Sigmoid colon (tissue), 6 donors: ENCODE measurements at regions not wholly inside any gene's neighbourhood (a gene's known extent, or its start where the extent isn't known, plus 50 kb on each side); places are given as distances from the start of the nearest gene placed in this dataset.

Experiments
- DNase-seq: peaks from one replicate; pipeline ENCODE4 v3.0.0-alpha.2; 2019
- H3K27ac ChIP-seq, 4 donors: fragments of 200-600 bp; sonication (generic); one replicate each; pipeline ENCODE4 v1.5.1; 2016 to 2019; ENCODE audit warnings: mild to moderate bottlenecking in 1 of 4
- H3K27me3 ChIP-seq, 3 donors: fragments of 200-600 bp; sonication (generic); one replicate each; pipeline ENCODE4 v1.5.1; 2019; ENCODE audit warnings: mild to moderate bottlenecking in 1 of 3
- H3K36me3 ChIP-seq, 4 donors: fragments of 200-600 bp; sonication (generic); one replicate each; pipeline ENCODE4 v1.5.1; 2016 to 2019
- H3K4me1 ChIP-seq, 4 donors: fragments of 200-600 bp; sonication (generic); one replicate each; pipeline ENCODE4 v1.5.1; 2017 to 2019
- H3K4me3 ChIP-seq, 4 donors: fragments of 200-600 bp; sonication (generic); one replicate each; pipeline ENCODE4 v1.5.1; 2017 to 2019; ENCODE audit warnings: mild to moderate bottlenecking in 2 of 4, moderate library complexity in 1 of 4
- H3K9me3 ChIP-seq, 4 donors: fragments of 200-600 bp in 3 of 4; sonication (generic) in 3 of 4; one replicate each; pipeline versions ENCODE4 v1.5.1 to v1.6.1; 2013 to 2019
- EP300 ChIP-seq, 4 donors: sonication (generic); formaldehyde crosslinking; IDR thresholded peaks; one replicate each; pipeline ENCODE4 v1.6.1; 2017; ENCODE audit warnings: antibody characterized with exemption in 4 of 4
- POLR2A ChIP-seq, 2 donors: fragments of 450-650 bp; IDR thresholded peaks; one replicate each; pipeline ENCODE4 v1.6.1; 2016; ENCODE audit warnings: antibody characterized with exemption in 2 of 2, mild to moderate bottlenecking in 2 of 2, moderate library complexity in 2 of 2
- POLR2AphosphoS5 ChIP-seq, 4 donors: sonication (generic); formaldehyde crosslinking; IDR thresholded peaks; one replicate each; pipeline ENCODE4 v1.6.1; 2017; ENCODE audit warnings: antibody characterized with exemption in 4 of 4
- WGBS, 2 donors: extraction: QIAGEN DNeasy Blood & Tissue Kit; methylation state at CpG; one replicate each; pipeline ENCODE4 v1.1.7; 2013; 5-methylcytosine and 5-hydroxymethylcytosine counted together
- intact Hi-C: fragments of 100-400 bp; cut with DNase I; formaldehyde crosslinking; loops from one replicate; pipeline ENCODE4 v1.15.1; 2023
- TF ChIP-seq, protein P1 (sequence below), 4 experiments: fragments of 450-650 bp in 3 of 4; fragments of 200-600 bp in 1 of 4; IDR thresholded peaks; one replicate each; pipeline ENCODE4 v1.5.1; 2016 to 2019; ENCODE audit warnings: antibody characterized with exemption in 4 of 4, mild to moderate bottlenecking in 3 of 4, moderate library complexity in 2 of 4
- donor health status: healthy with polysubstance abuse.
- donor health status: healthy.

DNA sequence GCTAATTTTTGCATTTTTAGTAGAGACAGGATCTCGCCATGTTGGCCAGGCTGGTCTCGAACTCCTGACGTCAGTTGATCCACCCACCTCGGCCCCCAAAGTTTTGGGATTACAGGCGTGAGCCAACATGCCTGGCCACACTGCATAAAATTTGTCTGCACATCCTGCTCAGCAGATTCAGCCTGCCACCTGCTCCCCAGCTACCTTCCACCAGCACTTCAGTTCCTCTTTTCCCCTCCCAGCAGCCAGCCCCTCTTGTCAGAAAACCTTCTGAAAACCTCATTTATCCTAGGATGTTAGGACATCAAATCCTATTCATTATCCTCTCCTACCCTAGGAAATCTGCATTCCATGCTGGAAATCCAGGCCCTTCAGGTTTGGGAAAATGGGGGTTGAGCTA, 78.2 kb upstream of the CALM2 start:
- intact Hi-C loops = no loop called here
- no peak for TF ChIP-seq POLR2AphosphoS5 (IDR thresholded peaks at IDR 0.05)
- no peak for TF ChIP-seq POLR2A (IDR thresholded peaks at IDR 0.05)
- TF ChIP-seq, protein P1, sequence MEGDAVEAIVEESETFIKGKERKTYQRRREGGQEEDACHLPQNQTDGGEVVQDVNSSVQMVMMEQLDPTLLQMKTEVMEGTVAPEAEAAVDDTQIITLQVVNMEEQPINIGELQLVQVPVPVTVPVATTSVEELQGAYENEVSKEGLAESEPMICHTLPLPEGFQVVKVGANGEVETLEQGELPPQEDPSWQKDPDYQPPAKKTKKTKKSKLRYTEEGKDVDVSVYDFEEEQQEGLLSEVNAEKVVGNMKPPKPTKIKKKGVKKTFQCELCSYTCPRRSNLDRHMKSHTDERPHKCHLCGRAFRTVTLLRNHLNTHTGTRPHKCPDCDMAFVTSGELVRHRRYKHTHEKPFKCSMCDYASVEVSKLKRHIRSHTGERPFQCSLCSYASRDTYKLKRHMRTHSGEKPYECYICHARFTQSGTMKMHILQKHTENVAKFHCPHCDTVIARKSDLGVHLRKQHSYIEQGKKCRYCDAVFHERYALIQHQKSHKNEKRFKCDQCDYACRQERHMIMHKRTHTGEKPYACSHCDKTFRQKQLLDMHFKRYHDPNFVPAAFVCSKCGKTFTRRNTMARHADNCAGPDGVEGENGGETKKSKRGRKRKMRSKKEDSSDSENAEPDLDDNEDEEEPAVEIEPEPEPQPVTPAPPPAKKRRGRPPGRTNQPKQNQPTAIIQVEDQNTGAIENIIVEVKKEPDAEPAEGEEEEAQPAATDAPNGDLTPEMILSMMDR (IDR thresholded peaks at IDR 0.05) = no peak
- no peak for TF ChIP-seq EP300 (IDR thresholded peaks at IDR 0.05)
- DNase-seq = no peak
- Histone ChIP-seq H3K27me3 (no peaks in the 10 kb centered on the region), H3K4me1 (peaks cover 0 to 6% (median 2%) of the 10 kb centered on the region in 4 donors), H3K36me3 (no peaks in the 10 kb centered on the region), H3K4me3 (no peak overlapping the region), H3K27ac (no peak overlapping the region), H3K9me3 (no peaks in the 10 kb centered on the region)
- 58 to 90% methylated on average over 5 of the region's 5 CpGs for WGBS, 2 donors

DNA sequence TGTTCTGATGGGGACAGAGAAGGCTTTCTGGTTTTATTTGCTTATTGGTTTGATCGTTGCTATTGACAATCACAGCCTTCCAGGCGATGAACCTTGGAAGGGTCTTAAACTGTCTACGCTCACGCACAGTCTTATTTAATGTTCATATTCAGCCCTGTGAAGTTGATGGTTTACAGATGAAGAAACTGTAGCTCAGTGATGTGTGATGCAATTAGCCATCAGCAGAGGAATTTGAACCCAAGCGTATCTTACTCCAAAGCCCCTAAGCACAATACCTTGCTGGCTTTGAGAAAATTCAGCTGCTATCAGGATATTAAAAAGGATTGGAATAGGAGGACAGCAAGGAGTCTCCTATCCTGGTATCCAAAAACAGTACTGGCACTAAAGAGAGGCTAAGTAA, 77.1 kb upstream of the CALM2 start:
- intact Hi-C loops = no loop called here
- Histone ChIP-seq H3K27me3 (no peaks in the 10 kb centered on the region), H3K36me3 (no peaks in the 10 kb centered on the region), H3K4me1 (peaks cover 0 to 14% (median 4%) of the 10 kb centered on the region in 4 donors), H3K4me3 (no peak overlapping the region), H3K27ac (no peak overlapping the region), H3K9me3 (no peaks in the 10 kb centered on the region)
- no peak for DNase-seq
- TF ChIP-seq POLR2A (IDR thresholded peaks at IDR 0.05) (no peak), POLR2AphosphoS5 (IDR thresholded peaks at IDR 0.05) (no peak), EP300 (IDR thresholded peaks at IDR 0.05) (no peak)
- TF ChIP-seq, protein P1 (IDR thresholded peaks at IDR 0.05) = no peak
- 96 to 98% methylated on average over 5 of the region's 5 CpGs for WGBS, 2 donors

DNA sequence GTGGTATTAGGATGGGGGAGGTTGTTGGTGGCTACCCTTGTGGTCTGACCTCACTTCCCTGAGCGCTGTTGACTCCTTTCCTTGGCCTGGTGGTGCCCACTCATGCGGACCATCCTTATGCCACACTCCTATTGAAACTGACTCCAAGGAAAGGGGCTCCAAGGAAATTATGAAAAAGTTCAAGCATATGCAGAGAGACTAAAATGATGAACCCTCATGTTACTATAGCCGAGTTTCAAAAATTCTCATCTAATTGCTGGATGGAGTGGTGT, 75.0 kb upstream of the CALM2 start:
- WGBS, 2 donors = 94 to 95% methylated on average over 3 of the region's 3 CpGs

DNA sequence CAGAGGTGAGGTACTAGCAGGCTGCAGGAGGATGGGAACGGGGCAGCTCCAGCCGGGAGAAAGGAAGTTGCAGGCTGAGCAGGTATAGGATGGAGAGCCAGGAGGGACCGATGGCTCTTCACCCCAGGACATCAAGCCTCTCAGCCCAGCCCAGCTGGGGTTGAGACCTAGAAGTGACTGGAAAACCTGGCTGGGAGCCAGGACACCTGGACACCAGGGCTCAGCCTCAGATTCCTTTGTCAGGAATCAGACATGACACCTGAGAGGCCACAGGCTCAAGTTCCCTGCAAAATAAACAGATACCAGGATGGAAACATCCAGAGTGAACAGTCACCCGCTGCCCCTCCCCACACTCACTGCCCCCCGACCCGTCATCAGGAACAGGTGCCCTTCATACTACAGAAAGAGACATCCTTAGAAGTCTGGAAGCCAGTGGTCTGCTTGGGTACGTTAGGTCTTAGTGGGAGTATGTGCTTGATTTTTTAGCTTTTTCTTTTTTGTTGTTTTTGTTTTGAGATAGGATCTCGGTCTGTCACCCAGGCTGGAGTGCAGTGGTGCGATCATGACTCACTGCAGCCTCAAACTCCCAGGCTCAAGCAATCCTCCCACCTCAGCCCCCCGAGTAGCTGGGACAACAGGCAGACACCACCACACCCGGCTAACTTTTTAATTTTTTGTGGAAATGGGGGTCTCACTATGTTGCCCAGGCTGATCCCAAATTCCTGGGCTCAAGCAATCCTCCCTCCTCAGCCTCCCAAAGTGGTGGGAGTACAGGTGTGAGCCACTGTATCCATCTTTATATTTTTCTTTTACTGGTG, 74.5 kb upstream of the CALM2 start:
- intact Hi-C loops = no loop called here

More for the DNA sequence above, 75.0 kb upstream of the CALM2 start:
- Histone ChIP-seq H3K4me1 (peaks cover 0 to 14% (median 4%) of the 10 kb centered on the region in 4 donors), H3K36me3 (no peaks in the 10 kb centered on the region), H3K27me3 (no peaks in the 10 kb centered on the region), H3K4me3 (no peak overlapping the region), H3K9me3 (no peaks in the 10 kb centered on the region), H3K27ac (no peak overlapping the region)
- TF ChIP-seq EP300 (IDR thresholded peaks at IDR 0.05) (no peak), POLR2AphosphoS5 (IDR thresholded peaks at IDR 0.05) (no peak), POLR2A (IDR thresholded peaks at IDR 0.05) (no peak)
- TF ChIP-seq, protein P1 (IDR thresholded peaks at IDR 0.05) = no peak
- intact Hi-C loops = no loop called here
- DNase-seq = no peak

More for the DNA sequence above, 74.5 kb upstream of the CALM2 start:
- no peak overlapping the region for H3K4me3 ChIP-seq
- no peak for DNase-seq
- no peaks in the 10 kb centered on the region for H3K9me3 ChIP-seq
- H3K27ac ChIP-seq = no peak overlapping the region
- peaks cover 0 to 14% (median 4%) of the 10 kb centered on the region in 4 donors for H3K4me1 ChIP-seq
- no peak for TF ChIP-seq EP300 (IDR thresholded peaks at IDR 0.05)
- TF ChIP-seq POLR2AphosphoS5 (IDR thresholded peaks at IDR 0.05) = no peak
- TF ChIP-seq POLR2A (IDR thresholded peaks at IDR 0.05) = no peak
- TF ChIP-seq, protein P1 (IDR thresholded peaks at IDR 0.05) = no peak
- H3K36me3 ChIP-seq = no peaks in the 10 kb centered on the region
- 87% methylated on average over 11 of the region's 11 CpGs for WGBS, 2 donors
- no peaks in the 10 kb centered on the region for H3K27me3 ChIP-seq
